ENCODE measurements at regions not wholly inside any gene's neighbourhood (a gene's known extent, or its start where the extent isn't known, plus 50 kb on each side); places are given as distances from the start of the nearest gene placed in this dataset.

DNA sequence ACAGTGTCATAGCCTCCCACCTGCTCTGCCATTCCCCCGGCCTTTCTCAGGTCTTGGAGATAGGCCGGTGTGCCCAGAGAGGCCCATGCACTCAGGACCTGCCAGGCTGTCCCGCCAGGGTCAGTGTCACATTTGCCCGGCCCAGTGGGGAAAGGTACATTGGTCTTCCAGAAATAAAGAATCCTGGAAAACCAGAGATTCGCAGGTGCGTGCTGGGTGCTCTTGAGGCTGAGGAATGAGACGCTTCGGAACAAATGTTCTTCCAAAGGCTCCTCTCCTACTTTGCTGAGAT is 205.8 kb upstream of the RTL1 start:
- Histone ChIP-seq H3K27me3 (ENCODE audit: control insufficient read depth, insufficient read depth, low read length) (no peaks in the 10 kb centered on the region), H3K36me3 (ENCODE audit: control insufficient read depth, insufficient read depth, low read length) (no peaks in the 10 kb centered on the region), H3K4me3 (ENCODE audit: low read depth in 2 of 2, low read length in 2 of 2) (no peak overlapping the region), H3K9me3 (ENCODE audit: control insufficient read depth, insufficient read depth, low read depth, low read length) (no peaks in the 10 kb centered on the region), H3K4me1 (ENCODE audit: control insufficient read depth, insufficient read depth, low read length) (no peaks in the 10 kb centered on the region), H3K27ac (ENCODE audit: low read length) (no peak overlapping the region)
- DNase-seq (ENCODE audit: low read depth, low spot score) (no peak), ATAC-seq (no peak)
- no TSS peak for BruUV-seq (replicated peaks)
- intact Hi-C loops (cut with micrococcal nuclease; ENCODE audit: unreplicated experiment) (no loop called here), in situ Hi-C loops (cut with HindIII; ENCODE audit: low pct_unique_long_range_greater_than_20kb, low sequenced_read_pairs) (no loop called here)
- TF ChIP-seq REST (IDR thresholded peaks at IDR 0.05; ENCODE audit: insufficient read depth in 1 of 2, low read depth in 2 of 2, low read length in 1 of 2) (no peak), TCF7L2 (IDR thresholded peaks at IDR 0.05; ENCODE audit: low read depth, low read length) (no peak)
- CTCF ChIA-PET, result no interaction called here
- POLR2A ChIA-PET, result no interaction called here

- DNase-seq (ENCODE audit: low read depth, low spot score) (no peak), ATAC-seq (no peak)
- Histone ChIP-seq H3K27me3 (ENCODE audit: control insufficient read depth, insufficient read depth, low read length) (no peaks in the 10 kb centered on the region), H3K36me3 (ENCODE audit: control insufficient read depth, insufficient read depth, low read length) (no peaks in the 10 kb centered on the region), H3K4me3 (ENCODE audit: low read depth in 2 of 2, low read length in 2 of 2) (no peak overlapping the region), H3K9me3 (ENCODE audit: control insufficient read depth, insufficient read depth, low read depth, low read length) (no peaks in the 10 kb centered on the region), H3K4me1 (ENCODE audit: control insufficient read depth, insufficient read depth, low read length) (no peaks in the 10 kb centered on the region), H3K27ac (ENCODE audit: low read length) (no peak overlapping the region)
- ChIA-PET POLR2A (no interaction called here), CTCF (no interaction called here)
- in situ Hi-C loops (cut with HindIII; ENCODE audit: low pct_unique_long_range_greater_than_20kb, low sequenced_read_pairs) (no loop called here), intact Hi-C loops (cut with micrococcal nuclease; ENCODE audit: unreplicated experiment) (no loop called here)
- TF ChIP-seq, protein P1, sequence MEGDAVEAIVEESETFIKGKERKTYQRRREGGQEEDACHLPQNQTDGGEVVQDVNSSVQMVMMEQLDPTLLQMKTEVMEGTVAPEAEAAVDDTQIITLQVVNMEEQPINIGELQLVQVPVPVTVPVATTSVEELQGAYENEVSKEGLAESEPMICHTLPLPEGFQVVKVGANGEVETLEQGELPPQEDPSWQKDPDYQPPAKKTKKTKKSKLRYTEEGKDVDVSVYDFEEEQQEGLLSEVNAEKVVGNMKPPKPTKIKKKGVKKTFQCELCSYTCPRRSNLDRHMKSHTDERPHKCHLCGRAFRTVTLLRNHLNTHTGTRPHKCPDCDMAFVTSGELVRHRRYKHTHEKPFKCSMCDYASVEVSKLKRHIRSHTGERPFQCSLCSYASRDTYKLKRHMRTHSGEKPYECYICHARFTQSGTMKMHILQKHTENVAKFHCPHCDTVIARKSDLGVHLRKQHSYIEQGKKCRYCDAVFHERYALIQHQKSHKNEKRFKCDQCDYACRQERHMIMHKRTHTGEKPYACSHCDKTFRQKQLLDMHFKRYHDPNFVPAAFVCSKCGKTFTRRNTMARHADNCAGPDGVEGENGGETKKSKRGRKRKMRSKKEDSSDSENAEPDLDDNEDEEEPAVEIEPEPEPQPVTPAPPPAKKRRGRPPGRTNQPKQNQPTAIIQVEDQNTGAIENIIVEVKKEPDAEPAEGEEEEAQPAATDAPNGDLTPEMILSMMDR (IDR thresholded peaks at IDR 0.05), result no peak
- TF ChIP-seq SIN3A (IDR thresholded peaks at IDR 0.05; ENCODE audit: borderline replicate concordance, insufficient read depth, low read depth, low read length), result no peak
- TF ChIP-seq REST (IDR thresholded peaks at IDR 0.05; ENCODE audit: insufficient read depth in 1 of 2, low read depth in 2 of 2, low read length in 1 of 2), result no peak
- TF ChIP-seq POLR2AphosphoS5 (IDR thresholded peaks at IDR 0.05; ENCODE audit: low read depth, low read length), result no peak
- no peak for TF ChIP-seq TCF7L2 (IDR thresholded peaks at IDR 0.05; ENCODE audit: low read depth, low read length)
- BruUV-seq (replicated peaks), result no TSS peak
These were observed 206.6 kb upstream of the RTL1 start for GRCh38 chr14:101109981-101110728.

All from Panc1 (cell line).